GM21381 (cell line): ENCODE measurements at regions not wholly inside any gene's neighbourhood (a gene's known extent, or its start where the extent isn't known, plus 50 kb on each side); places are given as distances from the start of the nearest gene placed in this dataset.
"Not testable (repeated sequence)": the region's sequence is repeated elsewhere in the genome, so short reads cannot be mapped to it uniquely, and the experiment has no call there.

Experiments used
- ATAC-seq: cut with Tn5 transposase; IDR thresholded peaks from one replicate; pipeline ENCODE4 v1.9.1; 2021; ENCODE audit warnings: mild to moderate bottlenecking, moderate library complexity; ENCODE audit not compliant: unreplicated experiment

GRCh38 chr5:32534041-32534440 is 51.3 kb upstream of the SUB1 start:
- ATAC-seq = no peak

- ATAC-seq = peak; percentile 45
Observed at GRCh38 chr5:32531885-32532520, 53.4 kb upstream of the SUB1 start.

- not testable (repeated sequence) for ATAC-seq
Observed at GRCh38 chr5:32527321-32527720, 58.0 kb upstream of the SUB1 start.

DNA sequence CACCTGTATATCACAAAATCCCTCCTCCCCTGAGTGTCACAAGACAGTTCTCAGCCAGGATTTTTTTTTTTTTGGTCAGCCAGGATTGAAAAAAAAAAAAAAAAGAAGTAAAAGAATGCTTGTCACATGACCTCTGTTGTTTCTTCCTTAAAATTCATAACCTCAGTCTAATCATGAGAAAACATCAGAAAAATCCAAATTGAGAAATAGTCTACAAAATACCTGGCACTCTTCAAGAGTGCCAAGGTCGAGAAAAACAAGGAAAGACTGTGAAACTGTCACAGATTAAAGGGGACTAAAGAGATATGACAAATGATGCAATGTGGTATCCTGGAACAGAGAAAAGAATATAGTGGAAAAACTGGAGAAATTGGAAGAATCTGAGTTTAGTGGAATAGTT is 58.5 kb upstream of the SUB1 start:
- no peak for ATAC-seq

GRCh38 chr5:32523625-32524024 is 61.7 kb upstream of the SUB1 start:
- no peak for ATAC-seq

DNA sequence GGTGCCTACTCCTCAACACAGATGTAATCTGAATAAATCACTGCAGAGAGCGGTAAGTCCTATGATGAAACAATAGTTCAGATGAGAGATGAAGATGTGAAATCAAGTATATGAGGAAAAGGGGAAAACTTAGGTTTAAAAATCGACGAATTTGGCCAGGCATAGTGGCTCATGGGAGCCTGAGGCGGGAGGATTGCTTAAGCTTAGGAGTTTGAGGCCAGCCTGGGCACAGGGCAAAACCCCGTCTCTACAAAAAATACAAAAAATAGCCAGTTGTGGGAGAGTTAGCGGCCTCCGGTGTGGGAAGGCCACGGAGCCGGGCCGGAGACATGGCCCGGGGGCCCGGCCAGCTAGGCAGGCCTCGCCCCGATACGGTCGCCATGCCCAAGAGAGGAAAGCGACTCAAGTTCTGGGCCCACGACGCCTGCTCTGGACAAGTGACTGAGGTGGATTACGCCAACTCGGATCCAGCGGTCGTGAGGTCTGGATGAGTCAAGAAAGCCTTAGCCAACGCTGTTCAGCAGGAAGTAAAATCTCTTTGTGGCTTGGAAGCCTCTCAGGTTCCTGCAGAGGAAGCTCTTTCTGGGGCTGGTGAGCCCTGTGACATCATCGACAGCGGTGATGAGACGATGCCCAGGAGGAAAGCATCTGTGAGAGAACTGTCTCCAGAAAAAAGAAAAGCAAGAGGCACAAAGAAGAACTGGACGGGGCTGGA is 62.8 kb upstream of the SUB1 start:
- ATAC-seq = no peak

DNA sequence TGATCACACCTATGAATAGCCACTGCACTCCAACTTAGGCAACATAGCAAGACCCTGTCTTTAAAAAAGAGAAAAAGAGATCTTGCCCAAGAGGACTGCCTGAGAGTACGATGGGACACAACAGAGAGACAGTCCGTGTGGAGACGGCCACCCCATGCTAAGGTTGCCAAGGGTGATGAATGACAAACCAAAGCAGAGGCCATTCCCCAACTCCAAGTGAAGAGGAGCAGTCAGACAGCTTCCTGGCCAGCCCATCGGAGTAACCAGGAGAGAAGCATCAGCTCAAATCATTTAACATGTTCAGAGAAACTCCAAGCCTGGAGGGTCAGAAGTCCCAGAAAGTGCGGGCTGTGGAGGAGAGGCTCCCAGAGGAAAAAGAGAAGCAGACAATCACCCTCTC is 63.9 kb upstream of the SUB1 start:
- no peak for ATAC-seq

- ATAC-seq = no peak
Observed at GRCh38 chr5:32520972-32521371, 64.4 kb upstream of the SUB1 start.

DNA sequence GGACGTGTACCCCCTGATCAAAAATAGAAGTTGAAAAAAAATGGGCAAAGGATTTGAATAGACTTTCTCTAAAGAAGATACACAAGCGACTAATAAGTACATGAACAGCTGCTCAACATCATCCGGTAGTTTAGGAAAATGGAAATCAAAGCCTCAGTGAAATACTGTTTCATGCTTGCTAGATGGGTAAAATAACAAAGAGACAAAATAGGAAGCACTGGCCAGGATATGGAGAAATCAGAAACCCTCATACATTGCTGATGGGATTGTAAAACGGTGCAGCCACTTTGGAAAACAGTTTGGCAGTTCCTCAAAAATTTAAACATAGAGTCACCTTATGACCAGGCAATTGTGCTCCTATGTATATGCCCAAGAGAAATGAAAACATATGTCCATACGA is 65.0 kb upstream of the SUB1 start:
- ATAC-seq = no peak

DNA sequence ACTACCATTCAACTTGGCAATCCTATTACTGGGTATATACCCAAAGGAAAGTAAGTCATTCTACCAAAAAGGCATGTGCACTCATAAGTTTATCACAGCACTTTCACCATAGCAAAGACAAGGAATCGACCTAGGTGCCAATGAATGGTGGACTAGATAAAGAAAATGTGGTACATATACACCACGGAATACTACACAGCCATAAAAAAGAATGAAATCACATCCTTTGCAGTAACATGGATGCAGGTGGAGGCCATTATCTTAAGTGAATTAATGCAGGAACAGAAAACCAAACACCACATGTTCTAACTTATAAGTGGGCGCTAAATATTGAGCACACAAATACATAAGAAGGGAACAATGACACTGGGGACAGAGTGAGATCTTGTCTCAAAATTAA is 65.8 kb upstream of the SUB1 start:
- ATAC-seq = no peak

DNA sequence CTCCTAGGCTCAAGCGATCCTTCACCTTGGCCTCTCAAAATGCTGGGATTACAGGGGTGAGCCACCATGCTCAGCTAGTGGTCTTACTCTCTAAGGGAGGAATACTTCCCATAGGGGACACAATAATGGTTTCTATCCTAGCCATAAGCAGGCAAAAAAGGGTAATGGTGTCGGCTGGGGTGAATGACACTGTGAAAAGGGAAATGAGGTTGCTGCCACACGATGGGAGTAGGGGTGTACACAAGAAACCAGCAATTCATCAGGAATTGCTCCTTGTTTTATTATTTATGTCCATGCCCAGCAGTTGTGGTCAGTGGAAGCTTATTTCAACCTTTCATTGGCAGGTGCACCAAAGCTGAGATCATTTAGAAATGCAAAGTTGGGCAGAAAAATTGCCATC is 70.3 kb upstream of the ZFR start:
- ATAC-seq = no peak

DNA sequence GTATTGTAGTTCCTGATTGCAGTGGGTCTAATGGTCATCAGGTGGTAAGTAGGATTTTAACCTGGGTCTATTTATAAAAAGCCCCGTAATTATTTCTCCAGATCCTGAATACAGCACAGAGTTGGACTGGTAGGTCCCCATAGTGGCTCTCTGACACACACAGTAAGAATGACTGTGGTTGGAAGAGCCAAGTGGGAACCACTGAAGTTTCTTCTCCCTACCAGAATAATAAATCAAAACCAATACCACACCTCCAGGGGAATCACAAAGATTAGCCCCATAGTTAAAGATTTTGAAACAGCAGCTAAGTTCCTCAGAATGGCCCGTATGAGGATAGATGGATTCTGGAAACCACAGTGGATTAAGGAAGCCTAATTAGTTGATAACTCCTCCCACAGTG is 68.4 kb upstream of the ZFR start:
- ATAC-seq = no peak

GRCh38 chr5:32511776-32512374 is 67.3 kb upstream of the ZFR start:
- no peak for ATAC-seq

- ATAC-seq = no peak
Observed at GRCh38 chr5:32510860-32511259, 66.3 kb upstream of the ZFR start.

GRCh38 chr5:32508806-32509805 is 64.6 kb upstream of the ZFR start:
- no peak for ATAC-seq

- no peak for ATAC-seq
Observed at GRCh38 chr5:32507738-32508434, 63.3 kb upstream of the ZFR start.

DNA sequence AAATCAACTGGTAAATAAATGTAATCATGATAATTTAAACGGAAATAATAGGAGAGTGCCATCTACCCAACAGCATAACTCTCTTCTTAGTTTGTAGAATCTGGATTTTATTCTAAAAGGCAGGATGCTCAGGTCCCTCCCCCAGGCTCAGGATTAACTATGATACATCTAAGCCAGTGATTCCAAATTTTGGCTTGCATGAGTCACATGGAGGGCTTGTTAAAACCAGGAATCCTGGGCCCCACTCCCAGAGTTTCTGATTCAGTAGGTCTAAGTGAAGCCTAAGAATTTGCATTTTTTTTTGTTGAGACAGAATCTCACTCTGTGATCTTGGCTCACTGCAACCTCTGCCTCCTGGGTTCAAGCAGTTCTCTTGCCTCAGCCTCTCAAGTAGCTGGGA is 62.3 kb upstream of the ZFR start:
- ATAC-seq = no peak

DNA sequence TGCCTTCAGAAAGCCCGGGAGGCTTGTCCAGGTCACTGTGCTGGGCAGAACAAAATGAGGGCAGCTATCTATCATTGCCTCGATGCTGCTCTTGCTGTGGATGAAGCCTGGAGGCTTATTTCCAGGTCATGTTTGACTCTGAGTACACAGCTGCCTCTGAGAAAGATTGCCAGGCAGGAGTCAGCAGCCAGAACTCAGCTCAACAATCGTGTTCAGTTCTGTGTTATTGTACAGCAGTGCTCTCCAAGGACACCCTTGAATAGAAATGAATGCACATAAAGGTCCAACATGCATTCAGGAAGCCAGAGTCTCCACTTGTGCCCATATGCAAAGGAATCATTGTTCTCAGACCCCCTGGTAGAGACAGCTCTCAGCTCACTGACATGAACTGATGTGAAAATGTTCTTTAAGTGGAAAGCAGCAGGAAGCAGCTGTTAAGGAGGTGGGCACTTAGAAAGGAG is 61.7 kb upstream of the ZFR start:
- no peak for ATAC-seq

- no peak for ATAC-seq
Observed at GRCh38 chr5:32505756-32506155, 61.2 kb upstream of the ZFR start.

DNA sequence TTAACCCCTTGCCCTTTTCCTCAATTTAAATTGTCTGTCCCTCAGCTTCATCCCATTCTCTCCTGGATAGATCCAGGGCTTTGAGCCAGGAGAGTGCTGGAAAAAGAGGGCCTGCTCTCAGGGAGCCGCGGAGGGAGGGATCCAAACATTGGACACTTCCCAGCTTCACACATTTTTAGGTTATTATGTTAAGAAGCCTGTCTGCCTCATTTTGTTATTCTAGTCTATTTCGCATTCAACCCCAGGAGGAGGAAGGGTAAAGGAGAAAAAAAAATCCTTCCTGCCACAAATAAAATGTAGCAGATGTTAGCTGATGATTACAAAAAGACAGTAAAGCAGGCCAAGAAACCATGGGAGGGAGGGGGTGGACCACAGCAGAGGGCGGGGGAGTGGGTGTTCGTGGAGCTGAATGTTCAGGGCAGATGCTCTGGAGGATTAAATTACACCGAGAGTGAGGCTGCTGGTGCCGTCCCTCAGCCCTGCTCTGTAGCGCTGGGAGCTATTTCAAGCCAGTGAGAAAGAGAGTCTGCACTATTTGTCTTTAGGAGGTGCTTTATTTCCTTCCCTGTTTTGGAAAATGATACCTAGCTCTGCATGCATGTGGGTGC is 60.6 kb upstream of the ZFR start:
- ATAC-seq = no peak
